MG63 (cell line): ENCODE measurements at regions not wholly inside any gene's neighbourhood (a gene's known extent, or its start where the extent isn't known, plus 50 kb on each side); places are given as distances from the start of the nearest gene placed in this dataset.
"Not testable (repeated sequence)": the region's sequence is repeated elsewhere in the genome, so short reads cannot be mapped to it uniquely, and the experiment has no call there.

Experiments used
- DNase-seq: peaks from one replicate; pipeline ENCODE4 v3.0.0-alpha.2; 2020
- H3K27me3 ChIP-seq: fragments of 250-450 bp; sonication (Bioruptor Pico); 2 replicates; pipeline ENCODE4 v1.5.1; 2020; ENCODE audit warnings: mild to moderate bottlenecking, moderate library complexity
- H3K36me3 ChIP-seq: fragments of 250-450 bp; sonication (Bioruptor Pico); 2 replicates; pipeline ENCODE4 v1.5.1; 2020; ENCODE audit warnings: mild to moderate bottlenecking, moderate library complexity
- H3K4me3 ChIP-seq: fragments of 250-450 bp; sonication (Bioruptor Pico); 2 replicates; pipeline ENCODE4 v1.5.1; 2020; ENCODE audit warnings: mild to moderate bottlenecking, moderate library complexity
- H3K9me3 ChIP-seq: fragments of 250-450 bp; sonication (Bioruptor Pico); 2 replicates; pipeline ENCODE4 v1.5.1; 2020; ENCODE audit warnings: mild to moderate bottlenecking, moderate library complexity

DNA sequence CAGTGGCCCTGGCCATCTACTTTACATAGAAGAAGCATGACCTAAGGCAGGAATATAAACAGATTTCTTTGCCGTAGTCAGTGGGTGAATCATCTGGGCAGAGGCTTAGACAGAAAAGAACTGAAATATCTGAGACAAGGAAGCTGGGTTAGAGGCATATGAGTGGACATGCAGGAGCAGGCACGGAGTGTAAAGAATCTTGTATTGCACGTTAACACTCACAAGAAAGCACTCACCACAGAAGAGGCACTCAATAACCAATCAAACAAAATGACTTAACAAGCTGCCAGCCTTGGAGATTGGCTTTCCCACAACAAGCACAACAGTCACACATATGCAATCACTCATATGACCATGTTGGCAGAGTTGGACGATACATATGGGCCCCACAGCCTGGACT, 364.9 kb downstream of the FOXD4L5 start:
- H3K27me3 ChIP-seq, H3K9me3 ChIP-seq, DNase-seq, H3K4me3 ChIP-seq, H3K36me3 ChIP-seq: not testable (repeated sequence)

DNA sequence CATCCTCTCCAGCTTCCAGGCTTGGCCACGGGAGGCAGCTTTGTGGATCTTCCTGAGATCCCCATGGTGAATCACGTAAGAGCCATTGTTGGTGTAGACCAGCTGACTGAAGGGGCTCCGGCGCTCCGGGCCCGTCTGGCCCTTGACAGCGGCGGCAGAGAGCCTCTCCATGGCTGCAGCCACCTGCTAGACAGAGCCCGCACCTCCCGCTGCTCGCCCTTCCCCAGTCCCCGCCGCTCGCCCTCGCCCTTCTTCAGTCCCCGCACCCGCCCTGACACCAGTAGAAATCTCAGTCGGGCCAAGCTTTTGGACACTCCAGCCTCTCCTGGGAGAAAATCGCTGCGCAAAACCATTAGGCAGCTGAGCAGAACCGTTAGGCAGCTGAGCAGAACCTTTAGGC, 396.4 kb downstream of the FOXD4L5 start:
- not testable (repeated sequence) for H3K9me3 ChIP-seq, H3K36me3 ChIP-seq, H3K4me3 ChIP-seq, DNase-seq, H3K27me3 ChIP-seq

GRCh38 chr9:64870594-64870993, 414.4 kb downstream of the FOXD4L5 start:
- DNase-seq, result peak; percentile 1

More at GRCh38 chr9:64870594-64870993, 414.4 kb downstream of the FOXD4L5 start:
- not testable (repeated sequence) for H3K9me3 ChIP-seq, H3K4me3 ChIP-seq, H3K27me3 ChIP-seq, H3K36me3 ChIP-seq
